Activated CD8-positive, alpha-beta T cell treated with anti-CD3 and anti-CD28 coated beads for 36 hours (primary cell): ENCODE measurements at regions not wholly inside any gene's neighbourhood (a gene's known extent, or its start where the extent isn't known, plus 50 kb on each side); places are given as distances from the start of the nearest gene placed in this dataset.

Experiments
- ATAC-seq: fragments of 200-7000 bp; cut with Tn5 transposase; one replicate; pipeline ENCODE4 v1.10.0; 2021; ENCODE audit warnings: mild to moderate bottlenecking, moderate library complexity
- CTCF ChIA-PET: fragments of 350-600 bp; sonication (Branson Sonifier 250); formaldehyde crosslinking; loops from one replicate; lab custom pipeline; 2021; ENCODE audit warnings: antibody characterized with exemption; lab: Charles Lee
- POLR2A ChIA-PET: fragments of 350-600 bp; sonication (Branson Sonifier 250); formaldehyde crosslinking; loops from one replicate; lab custom pipeline; 2021; ENCODE audit warnings: antibody characterized with exemption; lab: Charles Lee
- DNase-seq: peaks from one replicate; pipeline ENCODE4 v3.0.0-alpha.2; 2020
- H3K27ac Mint-ChIP-seq: one replicate; pipeline ENCODE4 v1.8.0; 2021; ENCODE audit warnings: mild to moderate bottlenecking, mixed read lengths
- H3K27me3 Mint-ChIP-seq: one replicate; pipeline ENCODE4 v1.8.0; 2021; ENCODE audit warnings: mixed read lengths
- H3K36me3 Mint-ChIP-seq: one replicate; pipeline ENCODE4 v1.8.0; 2021; ENCODE audit warnings: low read depth, mixed read lengths
- H3K4me1 Mint-ChIP-seq: one replicate; pipeline ENCODE4 v1.8.0; 2021; ENCODE audit warnings: low read depth, mixed read lengths
- H3K4me3 Mint-ChIP-seq: one replicate; pipeline ENCODE4 v1.8.0; 2021; ENCODE audit warnings: mild to moderate bottlenecking, moderate library complexity, mixed read lengths
- H3K9me3 Mint-ChIP-seq: one replicate; pipeline ENCODE4 v1.8.0; 2021; ENCODE audit warnings: mixed read lengths
- intact Hi-C: fragments of 100-400 bp; cut with micrococcal nuclease; formaldehyde crosslinking; loops from one replicate; pipeline ENCODE4 v1.10.0; 2022
- TF ChIP-seq, protein P1 (sequence below): fragments of 200-600 bp; IDR thresholded peaks from one replicate; pipeline ENCODE4 v1.8.0; 2022; ENCODE audit warnings: antibody characterized with exemption, mild to moderate bottlenecking

DNA sequence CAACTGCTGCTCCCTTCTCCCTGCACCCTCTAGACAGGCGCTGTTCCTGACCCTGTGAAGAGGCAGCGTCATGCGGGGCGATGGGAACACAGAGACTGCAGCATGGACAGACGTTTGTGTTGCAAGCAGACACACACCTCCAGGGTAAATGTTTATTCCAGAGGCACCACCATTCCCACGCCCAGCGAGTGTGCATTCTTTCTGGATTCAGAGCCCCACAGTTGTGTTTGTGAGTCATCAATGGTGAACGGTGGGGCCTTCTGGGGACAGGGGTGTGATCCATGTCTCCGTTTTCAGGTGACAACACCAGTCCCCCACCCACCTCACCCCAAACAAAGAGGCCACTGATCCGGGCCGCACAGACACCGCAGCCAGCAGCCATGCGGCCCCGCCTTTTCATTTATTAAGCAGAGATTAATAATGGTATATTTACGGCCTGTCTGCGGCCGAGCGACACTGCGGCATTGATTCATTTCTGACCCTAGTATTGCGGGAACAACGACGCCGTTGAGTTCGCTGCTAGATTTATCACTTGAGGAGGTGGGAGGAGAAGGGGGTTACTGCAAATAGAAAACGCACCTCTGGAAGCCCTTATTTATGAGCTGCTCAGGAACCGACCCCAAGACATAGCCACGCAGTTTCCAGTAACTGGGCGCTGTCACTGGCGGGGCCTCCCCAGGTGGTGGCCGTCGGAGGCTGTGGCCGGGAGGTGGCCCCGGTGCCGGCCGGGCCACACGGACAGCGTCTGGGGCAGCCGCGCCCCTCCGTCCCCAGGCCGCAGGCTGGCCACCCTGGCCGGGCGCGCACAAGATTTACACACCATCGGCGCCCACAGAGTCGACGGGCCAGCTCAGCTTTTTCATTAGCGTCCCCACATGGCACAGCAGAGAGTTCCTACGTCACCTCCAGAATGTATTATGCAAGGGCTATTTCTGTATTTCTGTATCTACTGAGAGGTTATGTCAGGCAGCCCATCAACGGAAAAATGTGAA lies 367.6 kb downstream of the THBS2 start:
- no peak for DNase-seq
- Mint-ChIP-seq H3K9me3 (no peaks in the 10 kb centered on the region), H3K36me3 (no peaks in the 10 kb centered on the region), H3K4me1 (peaks cover 9% of the 10 kb centered on the region), H3K27me3 (peaks cover 5% of the 10 kb centered on the region), H3K4me3 (no peak overlapping the region), H3K27ac (no peak overlapping the region)
- intact Hi-C loops = loop anchor here (2.0 kb wide), 1 partner anchor 515 kb away; no protein-coding TSS in a partner anchor
- TF ChIP-seq, protein P1, sequence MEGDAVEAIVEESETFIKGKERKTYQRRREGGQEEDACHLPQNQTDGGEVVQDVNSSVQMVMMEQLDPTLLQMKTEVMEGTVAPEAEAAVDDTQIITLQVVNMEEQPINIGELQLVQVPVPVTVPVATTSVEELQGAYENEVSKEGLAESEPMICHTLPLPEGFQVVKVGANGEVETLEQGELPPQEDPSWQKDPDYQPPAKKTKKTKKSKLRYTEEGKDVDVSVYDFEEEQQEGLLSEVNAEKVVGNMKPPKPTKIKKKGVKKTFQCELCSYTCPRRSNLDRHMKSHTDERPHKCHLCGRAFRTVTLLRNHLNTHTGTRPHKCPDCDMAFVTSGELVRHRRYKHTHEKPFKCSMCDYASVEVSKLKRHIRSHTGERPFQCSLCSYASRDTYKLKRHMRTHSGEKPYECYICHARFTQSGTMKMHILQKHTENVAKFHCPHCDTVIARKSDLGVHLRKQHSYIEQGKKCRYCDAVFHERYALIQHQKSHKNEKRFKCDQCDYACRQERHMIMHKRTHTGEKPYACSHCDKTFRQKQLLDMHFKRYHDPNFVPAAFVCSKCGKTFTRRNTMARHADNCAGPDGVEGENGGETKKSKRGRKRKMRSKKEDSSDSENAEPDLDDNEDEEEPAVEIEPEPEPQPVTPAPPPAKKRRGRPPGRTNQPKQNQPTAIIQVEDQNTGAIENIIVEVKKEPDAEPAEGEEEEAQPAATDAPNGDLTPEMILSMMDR = no peak
- no peak for ATAC-seq
- ChIA-PET POLR2A (no interaction called here), CTCF (interaction anchor here (1.1 to 1.3 kb wide), 3 partner anchors 12 to 516 kb away, joined by 3 to 5 read pairs (median 4); no protein-coding TSS in a partner anchor)

DNA sequence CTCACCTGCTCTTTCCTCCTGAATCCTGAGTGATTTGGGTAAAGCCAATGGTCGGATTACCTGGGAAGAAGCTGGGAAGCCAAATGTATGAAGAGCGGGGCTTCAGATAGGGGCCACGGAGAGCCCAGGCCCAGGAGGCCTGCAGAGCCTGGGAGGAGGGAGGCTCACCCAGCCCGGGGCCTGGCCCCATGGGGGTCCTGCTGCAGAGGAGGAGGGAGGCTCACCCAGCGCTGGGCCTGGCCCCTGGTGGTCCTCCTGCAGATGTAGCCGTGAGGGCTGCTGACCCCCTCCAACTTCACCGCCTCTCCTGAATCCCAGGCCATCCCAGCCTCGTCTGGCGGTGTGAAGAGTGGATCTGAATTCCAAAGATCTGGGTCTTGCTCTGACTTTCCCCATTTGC lies 368.4 kb downstream of the THBS2 start:
- ATAC-seq (no peak), DNase-seq (no peak)
- no peak overlapping the region for H3K27ac Mint-ChIP-seq
- H3K9me3 Mint-ChIP-seq = no peaks in the 10 kb centered on the region
- no peaks in the 10 kb centered on the region for H3K36me3 Mint-ChIP-seq
- TF ChIP-seq, protein P1 = no peak
- H3K4me1 Mint-ChIP-seq = peaks cover 9% of the 10 kb centered on the region
- no peak overlapping the region for H3K4me3 Mint-ChIP-seq
- H3K27me3 Mint-ChIP-seq = peaks cover 5% of the 10 kb centered on the region
- ChIA-PET CTCF (interaction anchor here (1.1 to 1.3 kb wide), 3 partner anchors 12 to 516 kb away, joined by 3 to 5 read pairs (median 4); no protein-coding TSS in a partner anchor), POLR2A (no interaction called here)
- intact Hi-C loops = loop anchor here (2.0 kb wide), 1 partner anchor 514 kb away; no protein-coding TSS in a partner anchor

DNA sequence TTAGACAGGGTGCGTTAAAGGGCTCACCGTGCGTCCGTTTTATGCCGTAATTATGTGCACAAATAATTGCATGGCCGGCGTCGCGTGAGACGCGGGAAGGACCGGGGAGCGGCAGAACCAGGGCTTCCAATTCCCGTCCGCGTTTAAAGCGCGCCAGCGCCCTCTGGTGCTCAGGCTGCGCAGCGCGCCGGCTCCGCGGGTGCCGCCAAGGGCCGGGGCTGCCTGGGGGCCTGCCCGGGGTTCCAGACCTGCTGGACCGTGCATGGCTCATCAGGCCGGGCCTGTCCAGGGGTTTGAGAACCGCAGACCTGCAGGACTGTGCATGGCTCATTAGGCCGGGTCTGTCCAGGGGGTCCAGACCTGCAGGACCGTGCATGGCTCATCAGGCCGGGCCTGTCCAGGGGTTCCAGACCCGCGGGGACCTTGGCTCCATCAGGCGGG lies 369.0 kb downstream of the THBS2 start:
- Mint-ChIP-seq H3K27ac (peak overlapping the region; percentile 59), H3K36me3 (no peaks in the 10 kb centered on the region), H3K4me3 (peak overlapping the region; percentile 68), H3K9me3 (no peaks in the 10 kb centered on the region), H3K27me3 (peaks cover 5% of the 10 kb centered on the region), H3K4me1 (peaks cover 9% of the 10 kb centered on the region)
- ChIA-PET CTCF (interaction anchor here (1.1 to 1.3 kb wide), 3 partner anchors 13 to 515 kb away, joined by 3 to 5 read pairs (median 4); no protein-coding TSS in a partner anchor), POLR2A (no interaction called here)
- DNase-seq (peak; percentile 77), ATAC-seq (peak; percentile 98)
- TF ChIP-seq, protein P1 = peak; percentile 94
- intact Hi-C loops = loop anchor here (2.0 kb wide), 1 partner anchor 514 kb away; no protein-coding TSS in a partner anchor

DNA sequence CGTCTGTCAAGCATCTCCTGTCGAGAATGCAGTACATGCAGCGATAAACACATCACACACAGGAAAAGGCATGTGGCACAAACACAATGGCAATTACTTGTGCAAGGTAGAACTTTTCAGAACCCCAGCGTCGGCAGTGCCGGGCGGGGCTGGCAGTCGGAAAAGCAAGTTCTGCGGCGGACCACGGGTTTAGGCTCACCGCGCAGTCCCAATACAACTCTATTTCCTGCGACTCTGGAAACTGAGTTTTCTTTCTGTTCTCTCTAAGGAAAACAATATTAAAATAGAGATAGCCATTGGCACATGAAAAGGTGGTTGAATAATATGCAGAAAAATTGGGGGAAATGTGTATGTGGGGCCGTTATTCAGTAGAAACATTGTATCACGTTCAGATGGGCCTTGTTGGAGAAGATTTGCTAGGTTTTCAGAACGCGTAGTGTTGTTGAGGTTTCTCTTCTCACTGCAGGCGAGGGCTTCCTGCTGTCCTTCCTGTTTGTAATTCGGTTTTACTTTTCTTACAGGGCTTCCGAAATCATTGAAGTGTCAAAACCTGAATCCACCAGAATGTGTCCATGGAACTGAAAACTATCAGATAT lies 369.5 kb downstream of the THBS2 start:
- intact Hi-C loops = loop anchor here (2.0 kb wide), 1 partner anchor 513 kb away; no protein-coding TSS in a partner anchor
- DNase-seq (no peak), ATAC-seq (peak; percentile 74)
- H3K27me3 Mint-ChIP-seq = peaks cover 5% of the 10 kb centered on the region
- H3K9me3 Mint-ChIP-seq = no peaks in the 10 kb centered on the region
- H3K4me1 Mint-ChIP-seq = peaks cover 9% of the 10 kb centered on the region
- ChIA-PET CTCF (interaction anchor here (1.2 to 1.5 kb wide), 2 partner anchors 10 to 514 kb away, joined by 4 to 7 read pairs; no protein-coding TSS in a partner anchor), POLR2A (no interaction called here)
- H3K27ac Mint-ChIP-seq = peak overlapping the region; percentile 59
- no peaks in the 10 kb centered on the region for H3K36me3 Mint-ChIP-seq
- TF ChIP-seq, protein P1 = no peak
- peak overlapping the region; percentile 68 for H3K4me3 Mint-ChIP-seq
